Kidney (tissue), 13 donors: ENCODE measurements at regions not wholly inside any gene's neighbourhood (a gene's known extent, or its start where the extent isn't known, plus 50 kb on each side); places are given as distances from the start of the nearest gene placed in this dataset.

Experiments
- DNase-seq, 5 donors: peaks; one replicate each; pipeline ENCODE4 v3.0.0-alpha.2; 2013 to 2020
- FAIRE-seq: peaks from 2 replicates; lab custom pipeline; 2012; peaks lifted over from hg19 to GRCh38; lab: Jason Lieb, UNC
- H3K27ac ChIP-seq, 2 donors: one replicate each; pipeline ENCODE4 v1.7.0; 2013; ENCODE audit warnings: low read depth in 2 of 2, low read length in 2 of 2, inconsistent platforms in 1 of 2
- H3K27me3 ChIP-seq: one replicate; pipeline ENCODE4 v1.7.1; 2013; ENCODE audit warnings: low read length, inconsistent platforms; ENCODE audit not compliant: control insufficient read depth, insufficient read depth
- H3K36me3 ChIP-seq, 3 donors: one replicate each; pipeline versions ENCODE4 v1.7.0 to v1.7.1; 2013; ENCODE audit warnings: low read length in 3 of 3, control low read depth in 1 of 3, inconsistent platforms in 1 of 3; ENCODE audit not compliant: insufficient read depth in 3 of 3, control insufficient read depth in 2 of 3
- H3K4me1 ChIP-seq, 3 donors: one replicate each; pipeline versions ENCODE4 v1.7.0 to v1.7.1; 2013; ENCODE audit warnings: low read length in 3 of 3, inconsistent platforms in 1 of 3, low read depth in 1 of 3; ENCODE audit not compliant: control insufficient read depth in 2 of 3, insufficient read depth in 2 of 3
- H3K4me3 ChIP-seq, 3 donors: one replicate each; pipeline versions ENCODE4 v1.7.0 to v1.8.1; 2013; ENCODE audit warnings: low read length in 3 of 3, control low read depth in 1 of 3, inconsistent platforms in 1 of 3
- H3K9ac ChIP-seq, 3 donors: one replicate each; pipeline versions ENCODE4 v1.7.0 to v1.7.1; 2013; ENCODE audit warnings: low read length in 3 of 3, control low read depth in 1 of 3, inconsistent platforms in 1 of 3
- H3K9me3 ChIP-seq, 3 donors: one replicate each; pipeline versions ENCODE4 v1.7.0 to v1.7.1; 2013; ENCODE audit warnings: low read length in 3 of 3, control low read depth in 1 of 3, inconsistent platforms in 1 of 3; ENCODE audit not compliant: control insufficient read depth in 2 of 3, insufficient read depth in 1 of 3
- CTCF ChIP-seq: IDR thresholded peaks from 3 replicates; pipeline ENCODE4 v1.5.1; 2012; ENCODE audit warnings: mild to moderate bottlenecking, moderate library complexity, borderline replicate concordance; ENCODE audit not compliant: insufficient read depth; ENCODE audit errors: extremely low read depth
- intact Hi-C: fragments of 100-400 bp; cut with DNase I; formaldehyde crosslinking; loops from one replicate; pipeline ENCODE4 v1.11.1; 2022
- donor health status: control.
- donor health status: control.
- donor health status: control.
- donor health status: control.
- donor health status: control.
- donor health status: DM: yes; HTN: yes; CAD: no.
- donor health status: Normal renal cell carcinoma (clear cell type).

DNA sequence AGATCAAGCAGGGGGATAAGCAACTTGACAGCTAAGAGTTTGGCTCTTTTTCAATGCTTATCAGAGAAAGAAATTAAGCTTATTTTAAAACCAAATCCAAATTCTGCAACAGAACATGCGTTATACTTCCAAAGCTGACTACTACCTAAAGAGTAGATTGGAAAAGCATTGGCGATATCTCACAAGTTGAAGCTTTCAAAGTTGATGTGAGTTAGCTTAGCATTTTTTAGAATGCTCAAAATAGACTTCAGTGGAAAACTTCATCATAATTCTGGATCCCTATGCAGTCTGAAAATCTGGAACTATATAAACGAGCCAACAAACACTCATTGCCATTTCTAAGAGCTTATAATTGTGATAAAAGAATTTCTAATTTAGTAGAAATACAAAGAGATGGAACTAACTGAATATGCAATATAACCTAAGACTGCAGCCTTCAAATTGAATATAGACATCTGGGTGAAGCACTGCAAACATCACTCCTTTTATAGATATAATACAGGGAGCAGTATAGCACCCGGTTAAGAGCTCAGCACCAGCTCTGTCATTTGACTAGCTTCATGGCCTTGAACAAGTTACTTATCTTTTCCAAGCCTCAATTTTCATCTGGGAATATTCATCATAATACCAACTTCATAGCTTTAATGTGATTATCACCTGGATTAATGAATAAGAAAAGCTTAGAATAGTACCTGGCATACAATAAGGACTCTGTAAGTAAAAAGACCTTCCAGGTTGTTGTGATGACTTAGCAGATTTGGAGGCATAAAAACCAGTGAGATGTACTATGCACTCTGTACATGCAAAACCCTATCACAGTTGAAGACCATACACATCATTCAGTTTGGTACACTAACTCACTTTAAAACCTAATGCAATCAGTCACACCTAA is 242.7 kb upstream of the TTC14 start:
- Histone ChIP-seq H3K9me3 (no peaks in the 10 kb centered on the region), H3K36me3 (no peaks in the 10 kb centered on the region), H3K27ac (no peak overlapping the region), H3K4me1 (no peaks in the 10 kb centered on the region), H3K4me3 (no peak overlapping the region), H3K27me3 (no peaks in the 10 kb centered on the region), H3K9ac (no peak overlapping the region)
- intact Hi-C loops = no loop called here
- no peak for DNase-seq
- no peak for FAIRE-seq
- no peak for TF ChIP-seq CTCF

DNA sequence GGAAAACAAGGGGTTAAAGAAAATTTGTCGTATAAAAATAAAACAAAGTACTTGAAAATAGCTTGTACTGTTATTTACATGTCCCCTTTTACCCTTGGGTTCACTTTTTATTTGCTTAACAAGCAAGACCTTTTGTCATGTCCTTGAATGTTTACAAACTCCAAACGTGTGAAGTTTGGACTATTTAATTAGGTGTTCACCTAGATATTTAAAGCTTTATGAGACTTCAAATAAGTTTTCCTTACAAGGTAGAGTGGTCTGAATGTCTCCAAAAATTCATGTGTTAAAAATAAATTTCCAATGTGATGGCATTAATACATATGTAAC is 242.0 kb upstream of the TTC14 start:
- H3K27me3 ChIP-seq = no peaks in the 10 kb centered on the region
- H3K27ac ChIP-seq = no peak overlapping the region
- no peaks in the 10 kb centered on the region for H3K36me3 ChIP-seq
- H3K9ac ChIP-seq = no peak overlapping the region
- intact Hi-C loops = no loop called here
- no peaks in the 10 kb centered on the region for H3K4me1 ChIP-seq
- no peak for FAIRE-seq
- TF ChIP-seq CTCF = no peak
- no peak overlapping the region for H3K4me3 ChIP-seq
- no peaks in the 10 kb centered on the region for H3K9me3 ChIP-seq
- no peak for DNase-seq

DNA sequence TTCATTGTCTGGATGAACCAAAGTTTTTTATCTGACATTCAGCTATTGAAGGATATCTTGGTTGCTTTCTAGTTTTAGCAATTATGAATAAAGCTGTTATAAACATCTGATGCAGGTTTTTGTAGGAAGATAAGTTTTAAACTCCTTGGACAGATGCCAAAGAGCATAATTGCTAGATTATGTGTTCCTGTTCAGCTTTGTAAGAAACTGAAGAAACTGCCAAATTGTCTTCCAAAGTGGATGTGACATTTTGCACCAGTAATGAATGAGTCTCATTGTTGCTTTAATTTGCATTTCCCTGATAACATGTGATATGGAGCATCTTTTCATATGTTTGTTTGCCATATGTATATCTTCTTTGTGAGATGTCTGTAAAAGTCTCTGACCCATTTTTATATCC is 239.9 kb upstream of the TTC14 start:
- no peak overlapping the region for H3K27ac ChIP-seq
- FAIRE-seq (no peak), DNase-seq (no peak)
- no peaks in the 10 kb centered on the region for H3K9me3 ChIP-seq
- no peaks in the 10 kb centered on the region for H3K27me3 ChIP-seq
- TF ChIP-seq CTCF = no peak
- H3K4me1 ChIP-seq = no peaks in the 10 kb centered on the region
- intact Hi-C loops = no loop called here
- no peaks in the 10 kb centered on the region for H3K36me3 ChIP-seq
- no peak overlapping the region for H3K4me3 ChIP-seq
- H3K9ac ChIP-seq = no peak overlapping the region
